HG02884 (cell line): ENCODE measurements at regions not wholly inside any gene's neighbourhood (a gene's known extent, or its start where the extent isn't known, plus 50 kb on each side); places are given as distances from the start of the nearest gene placed in this dataset.

Source experiments
- ATAC-seq: cut with Tn5 transposase; IDR thresholded peaks from one replicate; pipeline ENCODE4 v1.9.1; 2021; ENCODE audit warnings: mild to moderate bottlenecking, moderate library complexity; ENCODE audit not compliant: unreplicated experiment

- no peak for ATAC-seq
Observed at GRCh38 chr6:141261672-141262060, 871.1 kb upstream of the GJE1 start.

- ATAC-seq, result no peak
Observed at GRCh38 chr6:141261016-141261671, 871.6 kb upstream of the GJE1 start.

- no peak for ATAC-seq
Observed at GRCh38 chr6:141260627-141261015, 872.1 kb upstream of the GJE1 start.

- ATAC-seq, result no peak
Observed at GRCh38 chr6:141259807-141260206, 872.9 kb upstream of the GJE1 start.

DNA sequence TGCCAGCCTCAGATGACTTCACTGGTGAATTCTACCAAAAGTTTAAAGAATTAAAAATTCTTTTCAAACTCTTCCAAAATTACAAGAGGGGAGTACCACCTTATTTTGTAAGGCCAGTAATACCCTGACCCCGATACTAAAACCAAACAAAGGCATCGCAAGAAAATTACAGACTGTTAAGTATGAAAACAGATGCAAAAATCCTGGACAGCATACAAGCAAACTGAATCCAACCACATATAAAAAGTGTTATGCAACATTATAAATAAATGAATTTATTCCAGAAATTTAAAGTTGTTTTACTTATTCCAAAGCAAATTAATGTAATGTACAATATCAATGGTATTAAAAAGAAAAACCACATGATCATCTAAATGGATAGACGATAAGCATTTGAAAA is 873.6 kb upstream of the GJE1 start:
- no peak for ATAC-seq

DNA sequence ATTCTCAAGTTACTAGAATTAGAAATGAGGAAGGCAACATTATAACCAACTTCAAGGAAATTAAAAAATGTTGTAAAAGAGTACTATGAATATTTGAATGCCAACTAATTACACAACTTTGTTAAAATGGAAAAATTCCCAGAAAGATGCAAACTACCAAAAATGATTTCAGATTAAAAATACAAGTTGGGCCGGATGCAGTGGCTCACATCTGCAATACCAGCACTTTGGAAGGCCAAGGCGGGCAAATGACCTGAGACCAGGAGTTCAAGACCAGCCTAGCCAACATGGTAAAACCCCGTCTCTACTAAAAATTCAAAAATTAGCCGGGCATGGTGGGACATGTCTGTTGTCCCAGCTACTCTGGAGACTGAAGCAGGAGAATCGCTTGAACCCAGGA is 874.2 kb upstream of the GJE1 start:
- no peak for ATAC-seq

- ATAC-seq, result no peak
Observed at GRCh38 chr6:141254336-141254735, 878.4 kb upstream of the GJE1 start.

- no peak for ATAC-seq
Observed at GRCh38 chr6:141252828-141253608, 879.7 kb upstream of the GJE1 start.

DNA sequence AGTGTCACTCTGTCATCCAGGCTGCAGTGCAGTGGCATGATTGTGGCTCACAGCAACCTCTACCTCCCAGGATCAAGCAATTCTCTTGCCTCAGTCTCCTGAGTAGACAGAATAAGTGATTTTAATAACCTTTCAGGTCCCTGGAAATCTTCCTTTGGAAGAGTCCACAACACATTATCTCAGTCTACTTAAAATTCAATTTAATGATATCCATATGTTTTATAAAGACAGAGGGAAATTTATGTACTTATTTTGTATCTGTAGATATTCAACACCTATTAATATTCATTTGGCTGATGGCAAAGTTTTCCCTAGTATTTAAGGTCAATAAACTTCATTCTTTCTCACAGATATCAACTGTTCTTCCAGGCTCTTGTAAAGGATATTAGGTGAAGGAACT is 881.4 kb upstream of the GJE1 start:
- ATAC-seq, result no peak

DNA sequence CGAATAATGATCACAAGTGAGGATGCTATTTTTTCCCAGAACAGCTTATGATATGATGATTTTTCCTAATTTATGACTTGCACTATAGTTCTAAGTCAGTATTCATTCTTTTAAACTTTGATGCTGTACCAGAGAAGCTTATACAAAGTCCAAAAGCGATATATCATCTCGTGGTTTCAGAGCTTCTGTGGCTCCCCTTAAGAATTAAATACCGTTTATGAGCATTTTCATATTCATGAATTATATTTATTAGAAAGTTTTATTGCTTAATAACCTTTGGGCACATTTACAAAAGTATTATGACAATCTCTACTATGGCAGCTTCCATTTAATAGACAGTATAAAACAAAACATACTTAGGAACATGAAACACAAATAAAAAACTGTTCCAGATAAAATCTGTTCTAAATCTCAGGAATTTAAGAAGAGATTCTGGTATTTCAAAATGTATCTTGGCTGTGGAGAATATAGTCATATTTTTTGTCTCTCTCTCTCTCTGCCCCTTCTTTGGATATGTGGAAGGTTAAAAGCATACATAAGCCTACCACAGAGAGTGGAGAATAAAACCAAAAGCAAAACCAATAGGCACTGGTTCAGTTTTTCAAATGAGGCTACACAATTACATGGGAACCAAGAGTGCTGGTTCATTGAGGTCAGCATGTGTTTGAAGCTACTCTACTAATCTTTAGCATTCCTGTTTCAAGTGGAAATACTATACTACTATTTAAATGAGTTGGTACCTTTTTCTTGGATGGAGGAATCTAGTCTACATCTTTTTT is 884.5 kb upstream of the GJE1 start:
- peak; percentile 55 for ATAC-seq

DNA sequence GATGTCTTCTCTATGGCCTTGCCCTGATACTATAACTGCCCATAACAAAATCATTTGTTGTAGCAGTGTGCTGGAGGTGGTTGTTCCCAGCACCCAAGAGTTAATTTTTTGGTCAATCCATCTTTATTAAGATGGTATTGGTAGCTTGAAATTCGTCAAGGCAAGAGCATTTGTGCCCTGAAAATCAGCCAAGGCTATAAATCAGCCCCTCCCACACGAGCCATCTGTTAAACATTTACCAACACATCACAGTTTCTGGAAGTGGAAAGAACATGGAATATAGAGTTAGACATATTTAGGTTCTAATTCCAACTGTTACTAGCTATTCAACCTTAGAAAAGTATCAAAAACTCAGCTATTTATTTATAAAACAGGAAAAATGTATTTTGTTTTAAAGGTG is 888.4 kb upstream of the GJE1 start:
- no peak for ATAC-seq

DNA sequence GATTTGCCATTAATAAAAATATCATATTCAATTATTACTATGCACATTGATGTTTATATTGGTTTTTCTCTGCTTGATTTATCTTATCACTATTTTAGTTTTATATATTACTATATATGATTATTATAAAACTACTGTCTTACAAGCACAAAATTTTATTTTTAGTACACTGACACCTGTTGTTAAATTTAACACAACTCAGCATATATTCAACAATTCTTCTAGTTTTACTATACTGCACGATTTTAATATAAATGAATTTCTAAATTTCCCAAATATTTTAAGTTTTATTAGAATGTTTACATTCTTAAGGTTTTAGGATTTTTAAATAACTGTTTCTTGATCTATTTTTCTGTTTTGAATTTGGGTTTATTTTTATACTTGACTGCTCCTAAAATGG is 889.8 kb upstream of the GJE1 start:
- no peak for ATAC-seq

DNA sequence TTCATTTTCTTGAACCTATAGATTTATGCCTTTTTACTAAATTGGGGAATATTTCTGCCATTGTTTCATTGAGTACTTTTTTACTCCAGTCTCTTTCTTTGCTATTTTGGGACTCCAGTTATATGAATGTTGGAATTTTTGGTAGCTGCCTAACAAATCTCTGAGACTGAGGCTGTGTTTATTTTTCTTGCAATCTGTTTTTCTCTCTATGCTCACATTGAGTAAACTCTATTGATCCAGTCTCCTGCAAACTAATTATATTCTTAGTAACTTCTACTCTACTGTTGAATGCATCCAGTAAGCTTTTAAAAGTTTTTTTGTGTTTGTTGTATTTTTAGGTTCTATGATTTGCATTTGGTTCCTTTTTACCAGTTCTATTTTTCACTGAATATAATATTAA is 903.4 kb upstream of the GJE1 start:
- ATAC-seq, result no peak

GRCh38 chr6:141218583-141218982 is 914.1 kb upstream of the GJE1 start:
- ATAC-seq, result no peak

DNA sequence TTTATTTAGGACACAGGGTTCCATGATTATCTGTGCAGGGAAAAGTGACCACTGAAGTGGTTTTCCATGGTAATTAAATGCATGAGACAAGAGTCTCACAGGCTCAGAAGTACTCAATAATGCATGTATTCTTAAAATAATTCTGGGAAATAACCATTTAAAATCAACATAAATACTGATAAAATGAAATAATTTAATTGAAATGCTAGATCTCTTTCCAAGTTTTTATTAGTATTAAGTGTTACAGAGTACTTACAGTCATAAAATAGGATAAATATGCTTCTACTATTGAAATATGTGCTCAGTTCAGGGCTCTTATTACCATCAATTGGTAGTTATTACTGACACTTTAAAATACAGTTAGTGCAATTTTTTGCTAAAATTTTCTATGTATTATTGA is 916.0 kb upstream of the GJE1 start:
- no peak for ATAC-seq

- ATAC-seq, result no peak
Observed at GRCh38 chr6:141212296-141212695, 920.4 kb upstream of the GJE1 start.

DNA sequence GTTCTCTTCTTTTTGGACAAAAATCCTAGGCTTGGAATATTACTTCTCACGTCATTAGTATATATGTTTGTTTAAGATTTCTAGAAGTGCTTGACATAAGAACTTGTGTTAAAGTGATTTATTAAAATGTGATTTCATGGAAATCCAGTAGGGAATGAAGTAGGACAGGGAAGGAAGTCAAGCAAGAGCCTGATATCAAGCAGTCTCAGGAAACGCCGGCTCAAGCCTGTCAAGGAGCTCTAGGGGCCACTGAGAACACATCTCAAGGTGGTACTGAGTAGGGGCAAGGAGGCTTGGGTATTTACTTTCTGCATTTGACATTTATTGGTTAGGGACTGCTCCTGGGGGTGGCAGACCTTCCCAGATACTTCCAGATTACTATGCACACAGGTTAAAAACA is 920.9 kb upstream of the GJE1 start:
- no peak for ATAC-seq

- ATAC-seq, result no peak
Observed at GRCh38 chr6:141210901-141211300, 921.8 kb upstream of the GJE1 start.

GRCh38 chr6:141209890-141210289 is 922.8 kb upstream of the GJE1 start:
- ATAC-seq, result no peak

- ATAC-seq, result no peak
Observed at GRCh38 chr6:141208101-141208500, 924.6 kb upstream of the GJE1 start.

GRCh38 chr6:141203902-141204575 is 928.7 kb upstream of the GJE1 start:
- no peak for ATAC-seq
